NCI-H510A (cell line): ENCODE measurements at regions not wholly inside any gene's neighbourhood (a gene's known extent, or its start where the extent isn't known, plus 50 kb on each side); places are given as distances from the start of the nearest gene placed in this dataset.

Experiments
- DNase-seq: peaks from one replicate; lab custom pipeline; 2025; lab: John Stamatoyannopoulos, UW

- DNase-seq = no peak
These were observed 208.7 kb upstream of the NCAM1 start for GRCh38 chr11:112752563-112752962.

GRCh38 chr11:112753706-112754105 lies 207.5 kb upstream of the NCAM1 start:
- DNase-seq = no peak

GRCh38 chr11:112759418-112759817 lies 201.8 kb upstream of the NCAM1 start:
- DNase-seq = no peak

GRCh38 chr11:112760396-112761059 lies 200.7 kb upstream of the NCAM1 start:
- no peak for DNase-seq

GRCh38 chr11:112761911-112762706 lies 199.1 kb upstream of the NCAM1 start:
- no peak for DNase-seq

- DNase-seq = no peak
These were observed 198.5 kb upstream of the NCAM1 start for GRCh38 chr11:112762707-112763090.

GRCh38 chr11:112765337-112765736 lies 195.9 kb upstream of the NCAM1 start:
- no peak for DNase-seq

- no peak for DNase-seq
These were observed 192.1 kb upstream of the NCAM1 start for GRCh38 chr11:112769170-112769569.

GRCh38 chr11:112769584-112769983 lies 191.6 kb upstream of the NCAM1 start:
- DNase-seq = no peak

GRCh38 chr11:112770033-112770432 lies 191.2 kb upstream of the NCAM1 start:
- DNase-seq = no peak

GRCh38 chr11:112770487-112770886 lies 190.7 kb upstream of the NCAM1 start:
- DNase-seq = no peak

- no peak for DNase-seq
These were observed 189.4 kb upstream of the NCAM1 start for GRCh38 chr11:112771851-112772250.

GRCh38 chr11:112773264-112773663 lies 188.0 kb upstream of the NCAM1 start:
- DNase-seq = no peak

GRCh38 chr11:112776834-112777233 lies 184.4 kb upstream of the NCAM1 start:
- no peak for DNase-seq

- DNase-seq = no peak
These were observed 183.9 kb upstream of the NCAM1 start for GRCh38 chr11:112777283-112777751.

- DNase-seq = no peak
These were observed 182.9 kb upstream of the NCAM1 start for GRCh38 chr11:112778091-112778876.

- no peak for DNase-seq
These were observed 182.3 kb upstream of the NCAM1 start for GRCh38 chr11:112778877-112779266.

GRCh38 chr11:112780351-112781087 lies 180.7 kb upstream of the NCAM1 start:
- no peak for DNase-seq

- DNase-seq = no peak
These were observed 177.3 kb upstream of the NCAM1 start for GRCh38 chr11:112783945-112784322.

GRCh38 chr11:112784323-112785073 lies 176.7 kb upstream of the NCAM1 start:
- peak; percentile 51 for DNase-seq

- DNase-seq = no peak
These were observed 176.1 kb upstream of the NCAM1 start for GRCh38 chr11:112785149-112785548.
